CD4-positive, alpha-beta memory T cell (primary cell): ENCODE measurements at regions not wholly inside any gene's neighbourhood (a gene's known extent, or its start where the extent isn't known, plus 50 kb on each side); places are given as distances from the start of the nearest gene placed in this dataset.

Source experiments
- CTCF ChIA-PET: fragments of 350-600 bp; sonication (Branson Sonifier 250); formaldehyde crosslinking; loops from one replicate; lab custom pipeline; 2021; ENCODE audit warnings: inconsistent platforms; ENCODE audit not compliant: partially characterized antibody; lab: Charles Lee
- POLR2A ChIA-PET: fragments of 350-600 bp; sonication (Branson Sonifier 250); formaldehyde crosslinking; loops from one replicate; lab custom pipeline; 2021; ENCODE audit not compliant: partially characterized antibody; lab: Charles Lee
- DNase-seq, 5 donors: peaks; one replicate each; pipeline versions ENCODE4 v3.0.0 to v3.0.0-alpha.2; 2020 to 2022; ENCODE audit warnings: mixed read lengths in 1 of 5
- H3K27ac ChIP-seq: one replicate; pipeline ENCODE4 v1.7.0; 2013; ENCODE audit warnings: low read depth, low read length
- H3K27me3 ChIP-seq: 2 replicates; pipeline ENCODE4 v1.7.0; 2013; ENCODE audit warnings: mild to moderate bottlenecking, low read length, moderate library complexity; ENCODE audit not compliant: insufficient read depth
- H3K36me3 ChIP-seq: 2 replicates; pipeline ENCODE4 v1.7.0; 2013; ENCODE audit warnings: mild to moderate bottlenecking, low read length, moderate library complexity; ENCODE audit not compliant: insufficient read depth
- H3K4me1 ChIP-seq: 2 replicates; pipeline ENCODE4 v1.7.0; 2013; ENCODE audit warnings: mild to moderate bottlenecking, low read length, moderate library complexity; ENCODE audit not compliant: insufficient read depth
- H3K4me3 ChIP-seq, 2 donors: one replicate each; pipeline ENCODE4 v1.7.0; 2013; ENCODE audit warnings: low read length in 2 of 2, mild to moderate bottlenecking in 1 of 2
- H3K9me3 ChIP-seq, 2 donors: one replicate each; pipeline ENCODE4 v1.7.0; 2013; ENCODE audit warnings: low read length in 2 of 2, control low read depth in 1 of 2; ENCODE audit not compliant: control insufficient read depth in 1 of 2
- H3K27ac Mint-ChIP-seq, 7 donors: one replicate each; pipeline ENCODE4 v1.8.0; 2020 to 2021; ENCODE audit warnings: mixed read lengths in 7 of 7, mild to moderate bottlenecking in 6 of 7, inconsistent platforms in 3 of 7, moderate library complexity in 3 of 7
- H3K27me3 Mint-ChIP-seq, 2 donors: one replicate each; pipeline ENCODE4 v1.8.0; 2020 to 2021; ENCODE audit warnings: mixed read lengths in 2 of 2
- H3K36me3 Mint-ChIP-seq, 2 donors: one replicate each; pipeline ENCODE4 v1.8.0; 2020 to 2021; ENCODE audit warnings: mixed read lengths in 2 of 2, inconsistent platforms in 1 of 2, mild to moderate bottlenecking in 1 of 2
- H3K4me1 Mint-ChIP-seq, 4 donors: one replicate each; pipeline ENCODE4 v1.8.0; 2020 to 2021; ENCODE audit warnings: mixed read lengths in 4 of 4, mild to moderate bottlenecking in 1 of 4
- H3K4me3 Mint-ChIP-seq, 8 donors: one replicate each; pipeline ENCODE4 v1.8.0; 2020 to 2021; ENCODE audit warnings: mixed read lengths in 8 of 8, mild to moderate bottlenecking in 7 of 8, moderate library complexity in 6 of 8, inconsistent platforms in 3 of 8
- H3K9me3 Mint-ChIP-seq, 8 donors: one replicate each; pipeline ENCODE4 v1.8.0; 2020 to 2021; ENCODE audit warnings: mixed read lengths in 8 of 8, mild to moderate bottlenecking in 5 of 8, inconsistent platforms in 3 of 8, moderate library complexity in 1 of 8
- intact Hi-C: fragments of 100-400 bp; cut with micrococcal nuclease; formaldehyde crosslinking; loops from one replicate; pipeline ENCODE4 v1.15.1; 2023

GRCh38 chr13:44079413-44080205 is 199.9 kb downstream of the LACC1 start:
- Histone ChIP-seq H3K27ac (no peak overlapping the region), H3K4me1 (no peaks in the 10 kb centered on the region), H3K4me3 (no peak overlapping the region), H3K27me3 (no peaks in the 10 kb centered on the region), H3K9me3 (no peaks in the 10 kb centered on the region), H3K36me3 (no peaks in the 10 kb centered on the region)
- Mint-ChIP-seq H3K27me3 (peaks cover 0 to 3% of the 10 kb centered on the region in 2 donors), H3K27ac (peak overlapping the region in 1 of 7 donors; percentile 5), H3K4me1 (no peaks in the 10 kb centered on the region), H3K36me3 (no peaks in the 10 kb centered on the region), H3K4me3 (no peak overlapping the region), H3K9me3 (peaks cover 0 to 7% (median 0%) of the 10 kb centered on the region in 8 donors)
- intact Hi-C loops = no loop called here
- ChIA-PET POLR2A (no interaction called here), CTCF (no interaction called here)
- DNase-seq = no peak

GRCh38 chr13:44084146-44084545 is 204.4 kb downstream of the LACC1 start:
- Mint-ChIP-seq H3K36me3 (no peaks in the 10 kb centered on the region), H3K9me3 (peaks cover 0 to 7% (median 0%) of the 10 kb centered on the region in 8 donors), H3K4me1 (peaks cover 2 to 9% (median 3%) of the 10 kb centered on the region in 4 donors), H3K27ac (no peak overlapping the region), H3K27me3 (peaks cover 7 to 9% of the 10 kb centered on the region in 2 donors), H3K4me3 (no peak overlapping the region)
- POLR2A ChIA-PET = no interaction called here
- Histone ChIP-seq H3K4me3 (no peak overlapping the region), H3K9me3 (no peaks in the 10 kb centered on the region), H3K27me3 (no peaks in the 10 kb centered on the region), H3K36me3 (no peaks in the 10 kb centered on the region), H3K27ac (no peak overlapping the region), H3K4me1 (no peaks in the 10 kb centered on the region)
- intact Hi-C loops = no loop called here
- DNase-seq = no peak
- CTCF ChIA-PET = no interaction called here

- DNase-seq = no peak
- no peak overlapping the region for H3K4me3 ChIP-seq
- intact Hi-C loops = no loop called here
- H3K36me3 ChIP-seq = no peaks in the 10 kb centered on the region
- H3K27me3 ChIP-seq = no peaks in the 10 kb centered on the region
- H3K36me3 Mint-ChIP-seq = no peaks in the 10 kb centered on the region
- no peaks in the 10 kb centered on the region for H3K9me3 ChIP-seq
- POLR2A ChIA-PET = no interaction called here
- H3K27ac ChIP-seq = no peak overlapping the region
- H3K4me3 Mint-ChIP-seq = no peak overlapping the region
- H3K4me1 ChIP-seq = no peaks in the 10 kb centered on the region
- peaks cover 0 to 9% (median 3%) of the 10 kb centered on the region in 8 donors for H3K9me3 Mint-ChIP-seq
- no peak overlapping the region for H3K27ac Mint-ChIP-seq
- peaks cover 9 to 10% of the 10 kb centered on the region in 2 donors for H3K27me3 Mint-ChIP-seq
- peaks cover 7 to 17% (median 9%) of the 10 kb centered on the region in 4 donors for H3K4me1 Mint-ChIP-seq
- CTCF ChIA-PET = no interaction called here
These were observed 206.7 kb downstream of the LACC1 start for GRCh38 chr13:44086389-44086788.

- no peaks in the 10 kb centered on the region for H3K4me1 ChIP-seq
- H3K36me3 ChIP-seq = no peaks in the 10 kb centered on the region
- H3K4me3 Mint-ChIP-seq = no peak overlapping the region
- no peak overlapping the region for H3K4me3 ChIP-seq
- DNase-seq = no peak
- H3K9me3 ChIP-seq = no peaks in the 10 kb centered on the region
- POLR2A ChIA-PET = no interaction called here
- H3K27me3 Mint-ChIP-seq = peaks cover 10 to 12% of the 10 kb centered on the region in 2 donors
- H3K27me3 ChIP-seq = no peaks in the 10 kb centered on the region
- CTCF ChIA-PET = no interaction called here
- no peaks in the 10 kb centered on the region for H3K36me3 Mint-ChIP-seq
- peaks cover 7 to 17% (median 9%) of the 10 kb centered on the region in 4 donors for H3K4me1 Mint-ChIP-seq
- intact Hi-C loops = no loop called here
- H3K27ac ChIP-seq = no peak overlapping the region
- H3K27ac Mint-ChIP-seq = peak overlapping the region in 2 of 7 donors; percentile 6 to 25
- H3K9me3 Mint-ChIP-seq = peaks cover 0 to 5% (median 2%) of the 10 kb centered on the region in 8 donors
These were observed 208.7 kb downstream of the LACC1 start for GRCh38 chr13:44088411-44088810.

- Histone ChIP-seq H3K4me1 (no peaks in the 10 kb centered on the region), H3K4me3 (no peak overlapping the region), H3K36me3 (no peaks in the 10 kb centered on the region), H3K27me3 (no peaks in the 10 kb centered on the region), H3K27ac (no peak overlapping the region), H3K9me3 (no peaks in the 10 kb centered on the region)
- no peaks in the 10 kb centered on the region for H3K36me3 Mint-ChIP-seq
- H3K4me3 Mint-ChIP-seq = no peak overlapping the region
- H3K4me1 Mint-ChIP-seq = peaks cover 7 to 17% (median 9%) of the 10 kb centered on the region in 4 donors
- intact Hi-C loops = no loop called here
- H3K9me3 Mint-ChIP-seq = peaks cover 0 to 5% (median 2%) of the 10 kb centered on the region in 8 donors
- peak overlapping the region in 3 of 7 donors; percentile 51 to 87 (median 82) for H3K27ac Mint-ChIP-seq
- ChIA-PET CTCF (no interaction called here), POLR2A (no interaction called here)
- peak in 3 of 5 donors; percentile 2 to 16 (median 2) for DNase-seq
- H3K27me3 Mint-ChIP-seq = peaks cover 10 to 15% of the 10 kb centered on the region in 2 donors
These were observed 209.3 kb downstream of the LACC1 start for GRCh38 chr13:44088991-44089413.

- Mint-ChIP-seq H3K27ac (peak overlapping the region in 4 of 7 donors; percentile 3 to 87 (median 36)), H3K4me1 (peaks cover 7 to 17% (median 9%) of the 10 kb centered on the region in 4 donors), H3K36me3 (no peaks in the 10 kb centered on the region), H3K4me3 (no peak overlapping the region), H3K9me3 (peaks cover 0 to 5% (median 2%) of the 10 kb centered on the region in 8 donors), H3K27me3 (peaks cover 13 to 20% of the 10 kb centered on the region in 2 donors)
- peak in 4 of 5 donors; percentile 1 to 22 (median 6) for DNase-seq
- no peaks in the 10 kb centered on the region for H3K9me3 ChIP-seq
- H3K27me3 ChIP-seq = no peaks in the 10 kb centered on the region
- POLR2A ChIA-PET = no interaction called here
- no peaks in the 10 kb centered on the region for H3K36me3 ChIP-seq
- no peak overlapping the region for H3K27ac ChIP-seq
- CTCF ChIA-PET = no interaction called here
- intact Hi-C loops = no loop called here
- no peaks in the 10 kb centered on the region for H3K4me1 ChIP-seq
- H3K4me3 ChIP-seq = no peak overlapping the region
These were observed 209.7 kb downstream of the LACC1 start for GRCh38 chr13:44089452-44089851.

- POLR2A ChIA-PET = no interaction called here
- peaks cover 0 to 5% (median 2%) of the 10 kb centered on the region in 8 donors for H3K9me3 Mint-ChIP-seq
- intact Hi-C loops = no loop called here
- H3K4me1 ChIP-seq = no peaks in the 10 kb centered on the region
- H3K9me3 ChIP-seq = no peaks in the 10 kb centered on the region
- H3K36me3 Mint-ChIP-seq = no peaks in the 10 kb centered on the region
- no peak for DNase-seq
- H3K4me3 Mint-ChIP-seq = no peak overlapping the region
- peaks cover 7 to 17% (median 9%) of the 10 kb centered on the region in 4 donors for H3K4me1 Mint-ChIP-seq
- H3K36me3 ChIP-seq = no peaks in the 10 kb centered on the region
- H3K27me3 ChIP-seq = no peaks in the 10 kb centered on the region
- H3K4me3 ChIP-seq = no peak overlapping the region
- peaks cover 13 to 24% of the 10 kb centered on the region in 2 donors for H3K27me3 Mint-ChIP-seq
- no peak overlapping the region for H3K27ac ChIP-seq
- CTCF ChIA-PET = no interaction called here
- no peak overlapping the region for H3K27ac Mint-ChIP-seq
These were observed 212.6 kb downstream of the LACC1 start for GRCh38 chr13:44092078-44092970.
